SK-N-SH treated with all-trans-retinoic acid at 6 μM for 48 hours (cell line): ENCODE measurements at regions not wholly inside any gene's neighbourhood (a gene's known extent, or its start where the extent isn't known, plus 50 kb on each side); places are given as distances from the start of the nearest gene placed in this dataset.

Experiments used
- ATAC-seq: fragments of 200-7000 bp; cut with Tn5 transposase; 3 replicates; pipeline ENCODE4 v1.9.1; 2020; ENCODE audit warnings: mild to moderate bottlenecking, moderate library complexity
- ARNTL ChIP-seq: fragments of 450-650 bp; formaldehyde crosslinking; IDR thresholded peaks from 2 replicates; pipeline ENCODE4 v1.5.0; 2020; ENCODE audit warnings: low read depth, mild to moderate bottlenecking, moderate library complexity, borderline replicate concordance
- CSDC2 ChIP-seq: fragments of 250-450 bp; sonication (Bioruptor Pico); IDR thresholded peaks from 2 replicates; pipeline ENCODE4 v1.5.0; 2020; ENCODE audit warnings: mild to moderate bottlenecking, moderate library complexity
- ESRRG ChIP-seq: fragments of 250-450 bp; sonication (Bioruptor Pico); IDR thresholded peaks from 2 replicates; pipeline ENCODE4 v1.6.1; 2021; ENCODE audit warnings: mild to moderate bottlenecking
- GLIS3 ChIP-seq: fragments of 250-450 bp; sonication (Bioruptor Pico); IDR thresholded peaks from 2 replicates; pipeline ENCODE4 v1.5.0; 2020; ENCODE audit warnings: mild to moderate bottlenecking, moderate library complexity
- ISL1 ChIP-seq: fragments of 250-450 bp; sonication (Bioruptor Pico); IDR thresholded peaks from 2 replicates; pipeline ENCODE4 v2.1.2; 2022; ENCODE audit warnings: mild to moderate bottlenecking, moderate library complexity
- OSR1 ChIP-seq: fragments of 250-450 bp; sonication (Bioruptor Pico); IDR thresholded peaks from 2 replicates; pipeline ENCODE4 v1.8.0; 2022; ENCODE audit warnings: moderate library complexity, mild to moderate bottlenecking, inconsistent platforms
- PPARA ChIP-seq: fragments of 250-450 bp; sonication (Bioruptor Pico); IDR thresholded peaks from 2 replicates; pipeline ENCODE4 v1.5.0; 2020; ENCODE audit warnings: mild to moderate bottlenecking, borderline replicate concordance
- RARB ChIP-seq: fragments of 250-450 bp; sonication (Bioruptor Pico); IDR thresholded peaks from 2 replicates; pipeline ENCODE4 v1.8.0; 2021; ENCODE audit warnings: mild to moderate bottlenecking, moderate library complexity
- SNAI2 ChIP-seq: fragments of 250-450 bp; sonication (Bioruptor Pico); IDR thresholded peaks from 2 replicates; pipeline ENCODE4 v1.5.0; 2020; ENCODE audit warnings: mild to moderate bottlenecking, moderate library complexity
- TCF4 ChIP-seq: fragments of 250-450 bp; sonication (Bioruptor Pico); IDR thresholded peaks from 2 replicates; pipeline ENCODE4 v1.8.0; 2021; ENCODE audit warnings: mild to moderate bottlenecking, moderate library complexity, borderline replicate concordance
- ZC3H10 ChIP-seq: fragments of 250-450 bp; sonication (Bioruptor Pico); IDR thresholded peaks from 2 replicates; pipeline ENCODE4 v1.5.1; 2021; ENCODE audit warnings: mild to moderate bottlenecking, moderate library complexity
- ZFP3 ChIP-seq: fragments of 250-450 bp; sonication (Bioruptor Pico); IDR thresholded peaks from 2 replicates; pipeline ENCODE4 v1.5.0; 2020; ENCODE audit warnings: mild to moderate bottlenecking, moderate library complexity
- ZNF565 ChIP-seq: fragments of 450-650 bp; formaldehyde crosslinking; conservative IDR thresholded peaks from 2 replicates; pipeline ENCODE4 v1.5.0; 2020; ENCODE audit warnings: low read depth, mild to moderate bottlenecking, moderate library complexity
- ZNF70 ChIP-seq: fragments of 450-650 bp; formaldehyde crosslinking; IDR thresholded peaks from 2 replicates; pipeline ENCODE4 v1.5.0; 2020; ENCODE audit warnings: mild to moderate bottlenecking, moderate library complexity
- ZNF8 ChIP-seq: fragments of 450-650 bp; formaldehyde crosslinking; IDR thresholded peaks from 2 replicates; pipeline ENCODE4 v1.5.0; 2020; ENCODE audit warnings: mild to moderate bottlenecking, moderate library complexity
- TF ChIP-seq, protein P1 (sequence below): fragments of 250-450 bp; sonication (Bioruptor Pico); IDR thresholded peaks from 2 replicates; pipeline ENCODE4 v1.8.0; 2020; ENCODE audit warnings: mild to moderate bottlenecking, moderate library complexity, borderline replicate concordance
- TF ChIP-seq, protein P2 (sequence below): fragments of 250-450 bp; sonication (Bioruptor Pico); IDR thresholded peaks from 2 replicates; pipeline ENCODE4 v1.5.1; 2020; ENCODE audit warnings: low read depth, mild to moderate bottlenecking, moderate library complexity
- TF ChIP-seq, protein P3 (sequence below): fragments of 250-450 bp; sonication (Bioruptor Pico); IDR thresholded peaks from 2 replicates; pipeline ENCODE4 v1.5.1; 2021; ENCODE audit warnings: mild to moderate bottlenecking, moderate library complexity
- TF ChIP-seq, protein P4 (sequence below): fragments of 250-450 bp; sonication (Bioruptor Pico); IDR thresholded peaks from 2 replicates; pipeline ENCODE4 v1.5.0; 2020; ENCODE audit warnings: mild to moderate bottlenecking, moderate library complexity
- TF ChIP-seq, protein P5 (sequence below): fragments of 250-450 bp; sonication (Bioruptor Pico); IDR thresholded peaks from 2 replicates; pipeline ENCODE4 v1.8.0; 2021; ENCODE audit warnings: low read depth, mild to moderate bottlenecking, moderate library complexity, borderline replicate concordance

DNA sequence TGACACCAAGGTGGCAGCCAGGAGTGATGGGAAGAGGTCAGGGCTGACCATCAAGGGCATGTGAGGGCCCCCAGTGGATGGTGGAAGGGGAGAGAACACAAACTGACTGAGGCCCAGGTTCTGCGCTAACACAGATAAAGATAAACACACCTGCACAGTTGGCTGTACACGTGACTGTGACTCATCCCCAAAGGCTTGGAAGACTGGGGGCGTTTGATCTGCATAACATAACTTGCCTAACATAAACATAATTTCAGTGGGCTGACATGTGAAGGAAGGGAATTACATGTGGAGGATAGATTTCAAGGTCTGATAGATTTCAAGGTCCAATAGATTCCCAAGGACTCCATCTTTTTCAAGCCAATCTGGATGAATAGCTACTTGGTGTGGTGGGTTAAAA lies 100.9 kb upstream of the TNRC6C start (continued):
- TF ChIP-seq, protein P1, sequence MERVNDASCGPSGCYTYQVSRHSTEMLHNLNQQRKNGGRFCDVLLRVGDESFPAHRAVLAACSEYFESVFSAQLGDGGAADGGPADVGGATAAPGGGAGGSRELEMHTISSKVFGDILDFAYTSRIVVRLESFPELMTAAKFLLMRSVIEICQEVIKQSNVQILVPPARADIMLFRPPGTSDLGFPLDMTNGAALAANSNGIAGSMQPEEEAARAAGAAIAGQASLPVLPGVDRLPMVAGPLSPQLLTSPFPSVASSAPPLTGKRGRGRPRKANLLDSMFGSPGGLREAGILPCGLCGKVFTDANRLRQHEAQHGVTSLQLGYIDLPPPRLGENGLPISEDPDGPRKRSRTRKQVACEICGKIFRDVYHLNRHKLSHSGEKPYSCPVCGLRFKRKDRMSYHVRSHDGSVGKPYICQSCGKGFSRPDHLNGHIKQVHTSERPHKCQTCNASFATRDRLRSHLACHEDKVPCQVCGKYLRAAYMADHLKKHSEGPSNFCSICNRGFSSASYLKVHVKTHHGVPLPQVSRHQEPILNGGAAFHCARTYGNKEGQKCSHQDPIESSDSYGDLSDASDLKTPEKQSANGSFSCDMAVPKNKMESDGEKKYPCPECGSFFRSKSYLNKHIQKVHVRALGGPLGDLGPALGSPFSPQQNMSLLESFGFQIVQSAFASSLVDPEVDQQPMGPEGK: no peak
- TF ChIP-seq ZNF70 (CRISPR knock-in tag): no peak
- no peak for TF ChIP-seq ZNF8 (CRISPR knock-in tag)
- no peak for TF ChIP-seq OSR1 (CRISPR knock-in tag)
- TF ChIP-seq, protein P2, sequence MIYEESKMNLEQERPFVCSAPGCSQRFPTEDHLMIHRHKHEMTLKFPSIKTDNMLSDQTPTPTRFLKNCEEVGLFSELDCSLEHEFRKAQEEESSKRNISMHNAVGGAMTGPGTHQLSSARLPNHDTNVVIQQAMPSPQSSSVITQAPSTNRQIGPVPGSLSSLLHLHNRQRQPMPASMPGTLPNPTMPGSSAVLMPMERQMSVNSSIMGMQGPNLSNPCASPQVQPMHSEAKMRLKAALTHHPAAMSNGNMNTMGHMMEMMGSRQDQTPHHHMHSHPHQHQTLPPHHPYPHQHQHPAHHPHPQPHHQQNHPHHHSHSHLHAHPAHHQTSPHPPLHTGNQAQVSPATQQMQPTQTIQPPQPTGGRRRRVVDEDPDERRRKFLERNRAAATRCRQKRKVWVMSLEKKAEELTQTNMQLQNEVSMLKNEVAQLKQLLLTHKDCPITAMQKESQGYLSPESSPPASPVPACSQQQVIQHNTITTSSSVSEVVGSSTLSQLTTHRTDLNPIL (CRISPR knock-in tag): no peak
- TF ChIP-seq, protein P3, sequence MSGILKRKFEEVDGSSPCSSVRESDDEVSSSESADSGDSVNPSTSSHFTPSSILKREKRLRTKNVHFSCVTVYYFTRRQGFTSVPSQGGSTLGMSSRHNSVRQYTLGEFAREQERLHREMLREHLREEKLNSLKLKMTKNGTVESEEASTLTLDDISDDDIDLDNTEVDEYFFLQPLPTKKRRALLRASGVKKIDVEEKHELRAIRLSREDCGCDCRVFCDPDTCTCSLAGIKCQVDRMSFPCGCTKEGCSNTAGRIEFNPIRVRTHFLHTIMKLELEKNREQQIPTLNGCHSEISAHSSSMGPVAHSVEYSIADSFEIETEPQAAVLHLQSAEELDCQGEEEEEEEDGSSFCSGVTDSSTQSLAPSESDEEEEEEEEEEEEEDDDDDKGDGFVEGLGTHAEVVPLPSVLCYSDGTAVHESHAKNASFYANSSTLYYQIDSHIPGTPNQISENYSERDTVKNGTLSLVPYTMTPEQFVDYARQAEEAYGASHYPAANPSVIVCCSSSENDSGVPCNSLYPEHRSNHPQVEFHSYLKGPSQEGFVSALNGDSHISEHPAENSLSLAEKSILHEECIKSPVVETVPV: no peak

DNA sequence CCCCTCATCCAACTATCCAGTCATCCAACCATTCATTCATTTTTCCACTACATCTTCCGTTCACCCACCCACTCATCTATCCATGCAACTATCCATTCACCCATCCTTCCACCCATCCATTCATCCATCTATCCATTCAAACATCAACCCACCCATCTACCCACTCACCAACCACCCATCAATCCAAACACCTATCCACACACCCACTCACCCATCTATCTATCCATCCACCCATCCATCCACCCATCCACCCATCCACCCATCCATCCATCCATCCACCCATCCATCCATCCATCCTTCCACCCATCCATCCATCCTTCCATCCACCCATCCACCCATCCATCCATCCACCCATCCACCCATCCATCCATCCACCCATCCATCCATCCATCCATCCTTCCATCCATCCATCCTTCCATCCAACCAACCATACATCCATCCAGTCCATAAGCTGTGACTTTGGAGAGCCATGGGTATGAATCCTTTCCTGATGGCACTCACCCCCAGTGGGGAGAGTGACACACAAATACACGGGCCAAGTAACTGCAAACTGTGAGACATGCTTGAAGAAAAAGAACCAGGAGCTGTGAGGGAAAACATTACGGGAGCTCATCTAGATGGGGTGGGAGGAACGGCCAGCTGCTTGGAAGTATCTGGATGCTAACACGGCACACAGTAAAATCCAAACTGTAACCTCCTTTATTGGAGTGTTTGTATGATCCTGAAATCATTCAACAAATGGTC lies 100.0 kb upstream of the TNRC6C start:
- no peak for TF ChIP-seq SNAI2 (CRISPR knock-in tag)
- no peak for TF ChIP-seq ESRRG (CRISPR knock-in tag)
- no peak for TF ChIP-seq PPARA (CRISPR knock-in tag)
- TF ChIP-seq ARNTL (CRISPR knock-in tag): no peak
- no peak for TF ChIP-seq ZC3H10 (CRISPR knock-in tag)
- TF ChIP-seq ZNF8 (CRISPR knock-in tag): no peak
- no peak for TF ChIP-seq RARB (CRISPR knock-in tag)
- TF ChIP-seq, protein P2 (CRISPR knock-in tag): no peak
- TF ChIP-seq, protein P4, sequence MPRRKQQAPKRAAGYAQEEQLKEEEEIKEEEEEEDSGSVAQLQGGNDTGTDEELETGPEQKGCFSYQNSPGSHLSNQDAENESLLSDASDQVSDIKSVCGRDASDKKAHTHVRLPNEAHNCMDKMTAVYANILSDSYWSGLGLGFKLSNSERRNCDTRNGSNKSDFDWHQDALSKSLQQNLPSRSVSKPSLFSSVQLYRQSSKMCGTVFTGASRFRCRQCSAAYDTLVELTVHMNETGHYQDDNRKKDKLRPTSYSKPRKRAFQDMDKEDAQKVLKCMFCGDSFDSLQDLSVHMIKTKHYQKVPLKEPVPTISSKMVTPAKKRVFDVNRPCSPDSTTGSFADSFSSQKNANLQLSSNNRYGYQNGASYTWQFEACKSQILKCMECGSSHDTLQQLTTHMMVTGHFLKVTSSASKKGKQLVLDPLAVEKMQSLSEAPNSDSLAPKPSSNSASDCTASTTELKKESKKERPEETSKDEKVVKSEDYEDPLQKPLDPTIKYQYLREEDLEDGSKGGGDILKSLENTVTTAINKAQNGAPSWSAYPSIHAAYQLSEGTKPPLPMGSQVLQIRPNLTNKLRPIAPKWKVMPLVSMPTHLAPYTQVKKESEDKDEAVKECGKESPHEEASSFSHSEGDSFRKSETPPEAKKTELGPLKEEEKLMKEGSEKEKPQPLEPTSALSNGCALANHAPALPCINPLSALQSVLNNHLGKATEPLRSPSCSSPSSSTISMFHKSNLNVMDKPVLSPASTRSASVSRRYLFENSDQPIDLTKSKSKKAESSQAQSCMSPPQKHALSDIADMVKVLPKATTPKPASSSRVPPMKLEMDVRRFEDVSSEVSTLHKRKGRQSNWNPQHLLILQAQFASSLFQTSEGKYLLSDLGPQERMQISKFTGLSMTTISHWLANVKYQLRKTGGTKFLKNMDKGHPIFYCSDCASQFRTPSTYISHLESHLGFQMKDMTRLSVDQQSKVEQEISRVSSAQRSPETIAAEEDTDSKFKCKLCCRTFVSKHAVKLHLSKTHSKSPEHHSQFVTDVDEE (CRISPR knock-in tag): no peak
- TF ChIP-seq ZNF565: no peak
- TF ChIP-seq ZFP3: no peak
- no peak for TF ChIP-seq ZNF70 (CRISPR knock-in tag)
- no peak for ATAC-seq

DNA sequence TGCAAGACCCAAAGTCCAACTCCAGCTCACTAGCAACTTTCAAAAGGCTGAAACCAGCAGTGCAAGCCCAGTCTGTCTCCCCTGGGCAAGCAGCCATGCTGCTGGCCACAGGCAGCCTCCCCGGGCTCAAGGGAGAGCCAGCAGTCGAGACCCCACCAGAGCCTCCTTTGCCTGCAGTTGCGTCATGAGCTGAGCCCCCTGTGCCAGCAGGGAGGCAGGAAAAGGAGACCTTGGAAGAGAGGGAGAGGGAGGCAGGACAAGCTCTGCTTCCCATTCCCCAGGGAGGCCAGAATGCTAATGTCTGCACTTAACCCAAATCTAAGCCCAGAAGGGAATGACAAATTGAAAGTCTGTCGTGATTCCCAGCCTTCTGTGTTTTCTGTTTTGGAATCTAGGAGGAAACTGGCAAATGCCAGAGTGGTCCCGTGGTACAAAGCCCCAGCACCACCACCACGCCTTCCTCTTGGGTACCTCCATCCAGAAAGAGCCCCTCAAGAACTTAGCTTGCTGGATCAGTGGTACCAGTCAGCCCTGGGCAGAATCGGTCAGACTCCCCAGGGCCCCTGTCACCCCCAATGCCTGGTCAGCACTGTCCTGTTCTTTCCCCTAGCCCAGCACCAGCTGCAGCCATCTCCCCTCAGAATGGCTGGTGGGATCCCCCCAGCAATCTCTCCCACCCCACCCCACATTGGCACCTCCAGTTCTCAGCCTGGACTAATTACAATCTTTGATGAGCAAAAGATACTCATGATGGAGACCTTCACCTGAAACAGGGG lies 99.3 kb upstream of the TNRC6C start:
- no peak for ATAC-seq
- TF ChIP-seq TCF4 (CRISPR knock-in tag) (no peak), GLIS3 (CRISPR knock-in tag) (no peak), ISL1 (no peak), ZFP3 (no peak), RARB (CRISPR knock-in tag) (no peak), CSDC2 (CRISPR knock-in tag) (no peak), ZNF565 (no peak), ARNTL (CRISPR knock-in tag) (no peak)
- TF ChIP-seq, protein P5, sequence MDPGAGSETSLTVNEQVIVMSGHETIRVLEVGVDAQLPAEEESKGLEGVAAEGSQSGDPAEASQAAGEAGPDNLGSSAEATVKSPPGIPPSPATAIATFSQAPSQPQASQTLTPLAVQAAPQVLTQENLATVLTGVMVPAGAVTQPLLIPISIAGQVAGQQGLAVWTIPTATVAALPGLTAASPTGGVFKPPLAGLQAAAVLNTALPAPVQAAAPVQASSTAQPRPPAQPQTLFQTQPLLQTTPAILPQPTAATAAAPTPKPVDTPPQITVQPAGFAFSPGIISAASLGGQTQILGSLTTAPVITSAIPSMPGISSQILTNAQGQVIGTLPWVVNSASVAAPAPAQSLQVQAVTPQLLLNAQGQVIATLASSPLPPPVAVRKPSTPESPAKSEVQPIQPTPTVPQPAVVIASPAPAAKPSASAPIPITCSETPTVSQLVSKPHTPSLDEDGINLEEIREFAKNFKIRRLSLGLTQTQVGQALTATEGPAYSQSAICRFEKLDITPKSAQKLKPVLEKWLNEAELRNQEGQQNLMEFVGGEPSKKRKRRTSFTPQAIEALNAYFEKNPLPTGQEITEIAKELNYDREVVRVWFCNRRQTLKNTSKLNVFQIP (CRISPR knock-in tag): no peak
- TF ChIP-seq, protein P2 (CRISPR knock-in tag): no peak
- TF ChIP-seq, protein P4 (CRISPR knock-in tag): no peak
